Stimulated activated CD8-positive, alpha-beta memory T cell treated with anti-CD3 and anti-CD28 coated beads, Interleukin-4, amount 100 ng/mL, for 1 hour (primary cell): ENCODE measurements at regions not wholly inside any gene's neighbourhood (a gene's known extent, or its start where the extent isn't known, plus 50 kb on each side); places are given as distances from the start of the nearest gene placed in this dataset.

Experiments used
- DNase-seq, 2 donors: peaks; one replicate each; pipeline ENCODE4 v3.0.0-alpha.2; 2020; ENCODE audit warnings: low read depth in 2 of 2, low spot score in 1 of 2

- no peak for DNase-seq
These were observed 192.2 kb upstream of the SYNDIG1 start for GRCh38 chr20:24277196-24277595.

- no peak for DNase-seq
These were observed 193.3 kb upstream of the SYNDIG1 start for GRCh38 chr20:24275946-24276705.

DNA sequence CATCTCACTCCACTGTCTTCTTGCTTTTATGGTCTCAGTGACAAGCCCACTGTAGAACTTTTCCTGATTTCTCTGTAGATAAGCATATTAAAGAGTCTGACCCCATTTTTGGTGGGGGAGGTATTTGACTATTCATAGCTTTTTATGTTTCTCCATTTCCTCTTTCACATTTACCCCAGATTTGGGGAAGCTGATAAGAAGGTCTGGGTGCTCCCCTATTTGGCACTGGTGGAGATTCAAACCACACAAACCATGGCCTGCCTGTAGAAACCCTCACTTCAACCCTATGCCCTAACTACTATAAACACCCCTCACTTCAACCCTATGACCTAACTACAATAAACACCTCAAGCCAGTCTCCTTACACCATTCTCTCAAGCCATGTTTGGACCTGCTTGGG is 196.2 kb upstream of the SYNDIG1 start:
- DNase-seq, result no peak

DNA sequence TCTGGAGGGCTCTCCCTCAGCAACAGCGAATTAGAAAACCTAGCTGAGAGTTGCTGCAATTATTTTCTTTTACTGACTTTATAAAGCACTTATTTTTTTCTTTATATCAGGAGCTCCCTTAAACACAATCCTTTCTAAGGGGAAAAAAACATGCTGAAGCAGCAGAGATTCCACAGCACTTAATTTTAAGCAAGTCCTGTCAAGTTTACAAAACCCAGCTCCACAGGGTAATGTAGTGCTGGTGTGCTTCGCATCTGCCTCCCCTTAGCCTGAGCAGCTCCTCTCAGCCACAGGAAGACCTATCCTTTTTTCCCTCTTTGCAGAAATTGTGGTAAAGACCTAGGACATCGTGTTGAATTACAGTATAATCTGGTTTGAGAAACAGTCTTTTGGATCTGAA is 208.1 kb upstream of the SYNDIG1 start:
- no peak for DNase-seq

- DNase-seq, result no peak
These were observed 212.3 kb upstream of the SYNDIG1 start for GRCh38 chr20:24257171-24257570.

DNA sequence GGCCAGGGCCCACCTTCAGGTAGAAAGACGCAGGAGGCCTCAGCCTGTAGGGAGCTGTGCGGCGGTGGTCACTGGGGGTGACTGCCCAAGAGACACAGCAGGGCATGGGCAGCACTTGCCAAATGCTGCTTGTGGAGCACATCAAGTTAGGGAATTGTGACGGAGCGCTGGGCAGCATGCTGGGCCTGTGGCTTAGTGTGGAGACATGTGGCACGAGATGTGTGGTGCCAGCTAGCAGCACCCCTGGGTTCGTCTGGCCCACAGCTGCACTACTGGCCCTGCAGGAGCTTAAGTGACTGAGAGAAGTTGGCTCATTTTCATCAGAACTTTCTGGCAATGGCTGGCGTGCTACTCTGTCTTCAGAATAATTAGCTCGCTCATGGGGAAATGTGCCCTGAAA is 213.1 kb upstream of the SYNDIG1 start:
- DNase-seq, result no peak

DNA sequence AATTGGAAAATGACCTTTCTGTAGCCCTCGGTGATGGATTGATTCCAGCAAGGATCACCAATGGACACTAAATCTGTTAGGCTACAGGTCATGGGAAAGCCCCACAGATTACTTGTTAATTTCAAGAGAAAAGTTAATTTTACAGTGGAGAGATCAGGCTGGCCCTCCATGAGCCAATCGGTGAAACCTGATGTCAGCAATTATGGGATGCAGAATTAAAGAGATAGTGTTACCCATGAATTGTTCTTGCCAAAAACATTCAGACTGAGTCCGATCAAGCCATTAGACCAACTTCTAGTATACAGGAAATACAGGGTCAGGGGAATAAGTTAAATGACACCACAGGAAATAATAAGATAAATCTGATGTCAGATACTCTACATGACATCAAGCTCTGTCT is 214.9 kb upstream of the SYNDIG1 start:
- DNase-seq, result no peak

- DNase-seq, result no peak
These were observed 216.1 kb upstream of the SYNDIG1 start for GRCh38 chr20:24253321-24253720.

- DNase-seq, result no peak
These were observed 224.3 kb upstream of the SYNDIG1 start for GRCh38 chr20:24245094-24245493.

DNA sequence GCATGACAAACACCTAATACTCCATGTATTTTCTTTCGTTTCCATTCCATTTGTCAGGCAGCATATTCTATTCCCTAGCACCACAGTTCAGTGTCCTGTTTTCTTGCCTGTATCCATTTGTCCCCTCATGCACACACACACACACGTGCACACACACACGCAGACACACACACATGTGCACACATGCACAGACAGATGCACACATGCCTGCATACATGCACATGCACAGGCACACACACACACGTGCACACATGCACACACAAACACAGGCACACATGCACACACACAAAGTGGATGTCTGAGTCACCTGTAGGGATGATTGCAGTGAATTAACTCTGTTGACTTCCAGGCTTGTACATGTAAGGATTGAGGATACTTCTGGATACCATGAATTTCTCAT is 226.7 kb upstream of the SYNDIG1 start:
- DNase-seq, result no peak

DNA sequence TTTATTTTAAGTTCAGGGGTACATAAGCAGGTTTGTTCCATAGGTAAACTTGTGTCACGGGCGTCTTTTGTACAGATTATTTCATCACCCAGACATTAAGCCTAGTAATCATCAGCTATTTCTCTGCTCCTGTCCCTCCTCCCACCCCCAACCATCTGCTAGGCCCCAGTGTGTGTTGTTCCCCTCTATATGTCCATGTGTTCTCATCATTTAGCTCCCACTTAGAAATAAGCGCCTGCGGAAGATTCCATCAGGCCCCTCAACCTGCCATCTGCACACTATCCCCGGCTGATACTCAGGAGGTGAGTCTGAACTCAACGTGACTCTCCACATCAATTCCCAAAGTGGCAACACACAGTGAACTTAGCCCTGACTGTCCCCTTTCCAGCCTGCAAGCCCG is 228.0 kb upstream of the SYNDIG1 start:
- DNase-seq, result no peak

GRCh38 chr20:24236963-24237362 is 232.5 kb upstream of the SYNDIG1 start:
- DNase-seq, result no peak

GRCh38 chr20:24236201-24236600 is 233.2 kb upstream of the SYNDIG1 start:
- no peak for DNase-seq

GRCh38 chr20:24235296-24236175 is 233.9 kb upstream of the SYNDIG1 start:
- no peak for DNase-seq

GRCh38 chr20:24227600-24227999 is 239.0 kb upstream of the GGTLC1 start:
- DNase-seq, result no peak

DNA sequence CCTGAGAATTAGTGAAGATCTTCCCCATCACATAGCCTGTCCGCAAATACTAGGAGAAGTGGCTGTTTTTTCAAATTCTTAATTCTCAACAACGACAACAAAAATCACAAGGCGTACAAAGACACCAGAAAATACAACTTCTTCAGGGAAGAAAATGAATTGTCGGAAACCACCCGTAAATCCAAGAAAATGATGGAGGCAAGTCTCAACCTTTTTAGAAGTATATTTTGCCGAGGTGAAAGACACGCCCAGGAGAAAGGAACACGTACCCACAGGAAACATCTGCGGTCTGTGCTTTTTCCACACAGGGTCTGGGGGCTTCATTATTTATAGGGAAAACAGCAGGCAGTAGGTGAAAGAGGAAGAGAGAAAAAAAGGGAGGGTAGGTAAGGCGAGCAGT is 223.9 kb upstream of the GGTLC1 start:
- no peak for DNase-seq

DNA sequence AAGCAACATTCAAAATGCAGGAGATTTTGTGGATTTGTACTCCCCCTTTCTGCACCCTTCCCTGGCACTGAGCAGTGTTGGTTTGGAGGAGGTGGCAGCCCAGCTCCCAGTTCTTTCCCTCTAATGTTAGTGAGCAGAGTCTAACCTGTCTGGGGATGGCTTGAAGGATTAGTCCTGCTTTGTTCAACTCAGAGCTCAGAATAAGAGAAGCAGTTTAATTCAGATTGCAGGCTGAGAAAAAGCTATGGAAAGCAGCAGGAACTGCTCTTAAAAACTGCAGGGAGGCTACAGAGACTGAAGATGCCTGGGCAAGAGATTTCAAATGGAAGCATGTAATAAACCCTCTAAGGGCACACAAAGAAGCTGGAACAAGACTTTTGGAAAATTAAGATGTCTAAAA is 223.4 kb upstream of the GGTLC1 start:
- no peak for DNase-seq

DNA sequence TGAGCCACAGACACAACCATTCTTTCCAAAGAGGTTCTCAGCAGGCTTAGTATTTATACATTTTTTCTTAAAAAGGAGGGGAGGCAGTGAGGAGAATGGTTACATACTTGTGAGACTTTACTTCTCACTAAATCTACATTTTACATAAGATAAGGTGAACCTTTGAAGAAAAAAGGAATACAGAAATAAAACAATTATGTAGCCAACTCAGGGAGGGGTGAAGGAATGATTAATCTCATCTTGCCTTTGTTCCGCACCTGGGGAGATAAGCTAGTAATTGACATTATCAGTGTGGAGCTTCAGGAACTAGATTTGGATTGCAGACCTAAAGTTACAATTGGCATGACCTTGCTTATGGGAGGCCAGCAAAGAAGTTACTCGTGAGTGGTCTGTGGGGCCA is 221.8 kb upstream of the GGTLC1 start:
- no peak for DNase-seq

DNA sequence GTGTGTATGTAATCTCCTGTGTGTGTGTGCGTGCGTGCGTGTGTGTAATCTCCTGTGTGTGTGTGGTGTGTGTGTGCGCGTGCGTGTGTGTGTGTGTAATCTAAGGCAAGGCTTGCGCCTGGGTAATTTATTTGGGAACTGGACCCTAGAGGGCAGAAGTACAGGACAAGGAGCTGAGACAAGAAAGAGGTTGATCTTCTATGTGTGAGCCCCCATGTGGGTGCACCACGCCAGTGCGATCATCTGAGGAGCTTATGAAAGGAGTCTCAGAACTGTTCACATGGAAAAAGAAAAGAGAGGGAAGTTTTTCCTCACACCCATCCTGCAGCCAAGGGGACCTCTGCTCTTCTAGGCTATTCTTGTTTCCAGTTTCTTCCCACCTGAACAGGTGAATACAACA is 220.1 kb upstream of the GGTLC1 start:
- DNase-seq, result no peak

- DNase-seq, result no peak
These were observed 219.3 kb upstream of the GGTLC1 start for GRCh38 chr20:24207803-24208300.

GRCh38 chr20:24206995-24207394 is 218.4 kb upstream of the GGTLC1 start:
- no peak for DNase-seq

DNA sequence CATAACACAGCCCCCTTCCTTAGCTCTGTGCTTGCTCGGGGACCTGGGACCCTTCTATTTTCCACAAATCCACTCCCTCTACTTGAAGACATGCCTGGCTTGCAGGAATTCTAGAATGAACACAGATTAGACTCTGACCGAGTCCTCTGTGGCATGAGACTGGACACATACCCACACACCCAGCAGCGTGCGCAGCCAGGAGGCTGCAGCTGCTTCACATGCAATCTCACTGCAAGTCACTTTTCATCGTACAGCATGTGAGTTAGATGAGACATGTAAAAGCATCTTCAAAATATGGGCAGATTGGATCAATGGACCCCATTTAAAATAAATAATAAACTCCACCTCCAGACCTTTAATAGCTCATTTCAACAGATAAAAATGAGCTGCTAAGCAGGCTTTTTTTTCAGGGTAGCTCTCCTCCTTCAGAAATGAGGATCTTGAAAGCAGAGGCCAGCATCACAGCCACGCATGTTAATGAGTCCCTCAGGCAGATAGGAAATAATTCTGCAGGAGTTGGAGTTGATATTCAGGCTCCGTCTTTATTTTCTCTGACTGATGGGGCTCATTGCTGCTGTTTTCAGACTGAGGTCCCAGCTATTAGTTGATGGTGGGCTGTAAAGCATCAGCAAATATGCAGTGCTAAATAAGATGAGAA is 215.1 kb upstream of the GGTLC1 start:
- DNase-seq, result no peak
